Left lung (tissue), 4 donors: ENCODE measurements at regions not wholly inside any gene's neighbourhood (a gene's known extent, or its start where the extent isn't known, plus 50 kb on each side); places are given as distances from the start of the nearest gene placed in this dataset.
"Not testable (repeated sequence)": the region's sequence is repeated elsewhere in the genome, so short reads cannot be mapped to it uniquely, and the experiment has no call there.

ENCODE experiments used
- ATAC-seq: fragments of 200-7000 bp; cut with Tn5 transposase; one replicate; pipeline ENCODE4 v1.9.1; 2020; ENCODE audit warnings: moderate library complexity
- DNase-seq, 4 donors: peaks; one replicate each; pipeline ENCODE4 v3.0.0-alpha.2; 2013 to 2020
- H3K27ac ChIP-seq, 2 donors: fragments of 200-600 bp; sonication (generic) in 1 of 2; one replicate each; pipeline versions ENCODE4 v1.5.0 to v1.8.0; 2020 to 2021
- H3K27me3 ChIP-seq, 2 donors: fragments of 200-600 bp; sonication (generic) in 1 of 2; one replicate each; pipeline versions ENCODE4 v1.5.0 to v1.8.0; 2020 to 2021
- H3K36me3 ChIP-seq, 2 donors: fragments of 200-600 bp; sonication (generic) in 1 of 2; one replicate each; pipeline versions ENCODE4 v1.5.0 to v1.8.0; 2020 to 2021
- H3K4me1 ChIP-seq, 2 donors: fragments of 200-600 bp; one replicate each; pipeline ENCODE4 v1.8.0; 2021
- H3K4me3 ChIP-seq, 2 donors: fragments of 200-600 bp; sonication (generic) in 1 of 2; one replicate each; pipeline versions ENCODE4 v1.5.0 to v1.8.0; 2020 to 2021; ENCODE audit warnings: mild to moderate bottlenecking in 1 of 2
- H3K9me3 ChIP-seq, 2 donors: fragments of 200-600 bp; sonication (generic) in 1 of 2; one replicate each; pipeline versions ENCODE4 v1.5.0 to v1.8.0; 2020 to 2021
- intact Hi-C, 2 donors: fragments of 100-400 bp; cut with DNase I; formaldehyde crosslinking; loops; one replicate each; pipeline versions ENCODE4 v1.11.2 to v1.14.2; 2022
- donor health status: DM: no; HTN: yes; CAD: no.
- donor health status: DM: no; HTN: no; CAD: no.

DNA sequence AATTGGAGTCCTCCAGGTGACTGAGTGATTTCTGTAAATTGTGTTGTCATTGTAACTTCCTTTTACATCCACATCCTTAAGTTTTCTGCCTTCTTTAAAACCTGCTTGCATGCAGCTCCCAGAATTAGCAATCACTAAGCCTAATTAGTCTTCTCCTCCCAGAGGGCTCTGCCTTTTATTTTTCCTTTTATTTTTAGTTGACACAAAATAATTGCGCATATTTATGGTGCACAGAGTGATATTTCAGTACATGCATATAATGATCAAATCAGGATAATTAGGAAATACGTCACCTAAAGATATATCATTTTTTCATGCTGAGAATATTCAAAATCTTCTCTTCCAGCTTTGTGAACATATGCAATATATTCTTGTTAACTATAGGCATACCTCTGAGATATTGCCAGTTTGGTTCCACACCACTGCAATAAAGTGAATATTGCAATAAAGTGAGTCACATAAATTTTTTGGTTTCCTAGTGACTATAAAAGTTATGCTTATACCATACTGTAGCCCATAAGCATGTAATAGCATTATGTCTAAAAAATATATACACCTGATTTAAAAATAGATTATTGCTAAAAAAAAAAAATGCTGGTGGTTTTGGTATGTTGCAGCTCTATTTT is 210.5 kb downstream of the BCL2L11 start:
- intact Hi-C loops, DNase-seq, H3K9me3 ChIP-seq: not testable (repeated sequence)

DNA sequence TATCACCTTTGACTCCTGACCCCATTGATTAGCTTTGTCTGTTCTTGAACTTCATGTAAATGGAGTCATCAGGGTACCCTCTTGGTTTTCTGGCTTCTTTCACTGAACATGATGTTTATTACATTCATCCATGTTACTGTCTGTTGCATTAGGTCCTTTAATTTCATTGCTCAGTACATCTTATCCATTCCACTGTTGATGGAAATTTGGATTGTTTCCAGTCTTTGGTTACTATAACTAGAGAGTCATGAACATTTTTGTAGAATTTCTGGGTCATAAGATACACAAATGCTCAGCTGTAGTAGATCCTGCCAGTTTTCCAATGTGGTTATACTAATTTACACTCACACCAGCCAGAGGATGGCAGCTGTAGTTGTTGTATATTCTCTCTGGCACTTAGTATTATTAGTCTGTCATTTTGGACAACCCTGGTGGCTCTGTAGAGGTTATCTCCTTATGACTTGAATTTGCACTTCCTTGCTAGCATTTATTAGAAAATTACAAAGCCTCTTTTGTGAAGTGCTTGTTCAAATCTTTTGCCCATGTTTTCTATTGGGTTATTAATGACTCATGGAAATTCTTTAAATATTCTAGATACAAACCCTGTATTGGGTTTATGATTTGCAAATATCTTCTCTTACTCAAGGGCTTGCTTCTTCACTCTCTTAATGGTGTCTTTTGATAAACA is 214.7 kb downstream of the BCL2L11 start:
- H3K27ac ChIP-seq, H3K36me3 ChIP-seq, H3K27me3 ChIP-seq, H3K4me1 ChIP-seq, ATAC-seq, intact Hi-C loops, DNase-seq, H3K9me3 ChIP-seq, H3K4me3 ChIP-seq: not testable (repeated sequence)

More for the DNA sequence above, 210.5 kb downstream of the BCL2L11 start:
- not testable (repeated sequence) for ATAC-seq, H3K27me3 ChIP-seq, H3K4me1 ChIP-seq, H3K36me3 ChIP-seq, H3K27ac ChIP-seq, H3K4me3 ChIP-seq

DNA sequence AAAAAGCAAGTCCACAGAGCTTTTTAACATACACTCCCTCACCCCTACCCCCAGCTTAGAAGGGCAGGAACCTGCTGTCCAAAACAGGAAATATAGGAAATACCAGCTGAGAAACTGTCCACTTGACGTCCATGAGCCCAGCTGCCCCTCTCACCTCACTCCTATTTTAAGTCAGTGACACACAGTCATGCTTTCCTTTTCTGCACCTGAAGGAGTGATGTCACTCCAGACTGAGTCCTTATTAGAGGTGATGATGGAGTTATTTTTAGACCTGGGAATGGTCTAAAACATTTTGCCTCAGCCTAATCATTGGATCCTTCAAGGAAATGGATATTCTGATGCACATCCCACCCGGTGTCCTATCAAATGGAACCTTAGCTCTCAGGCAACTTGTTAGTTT is 217.8 kb downstream of the BCL2L11 start:
- DNase-seq, H3K4me3 ChIP-seq, H3K36me3 ChIP-seq, intact Hi-C loops, H3K9me3 ChIP-seq, H3K27me3 ChIP-seq, H3K27ac ChIP-seq, H3K4me1 ChIP-seq, ATAC-seq: not testable (repeated sequence)

DNA sequence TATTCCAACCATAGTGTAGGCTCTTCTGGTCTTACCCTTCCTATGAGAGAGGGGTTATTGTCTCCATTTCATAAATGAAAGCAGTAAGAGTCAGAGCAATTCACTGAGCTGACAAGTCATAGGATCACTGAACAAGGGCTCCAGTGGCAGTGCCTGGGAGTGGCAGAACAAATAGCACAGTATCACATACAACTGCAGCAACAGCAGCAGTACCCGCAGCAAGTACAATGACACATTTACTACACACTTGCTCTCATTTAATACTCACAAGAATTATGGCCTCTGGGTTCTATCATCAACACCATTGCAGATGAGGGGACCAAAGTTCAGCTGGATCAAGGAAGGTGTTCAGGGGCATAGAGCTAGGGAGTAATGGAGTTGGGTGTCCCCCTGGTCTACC is 218.8 kb downstream of the BCL2L11 start:
- H3K4me3 ChIP-seq, DNase-seq, H3K9me3 ChIP-seq, H3K4me1 ChIP-seq, H3K27ac ChIP-seq, ATAC-seq, H3K36me3 ChIP-seq, H3K27me3 ChIP-seq, intact Hi-C loops: not testable (repeated sequence)

DNA sequence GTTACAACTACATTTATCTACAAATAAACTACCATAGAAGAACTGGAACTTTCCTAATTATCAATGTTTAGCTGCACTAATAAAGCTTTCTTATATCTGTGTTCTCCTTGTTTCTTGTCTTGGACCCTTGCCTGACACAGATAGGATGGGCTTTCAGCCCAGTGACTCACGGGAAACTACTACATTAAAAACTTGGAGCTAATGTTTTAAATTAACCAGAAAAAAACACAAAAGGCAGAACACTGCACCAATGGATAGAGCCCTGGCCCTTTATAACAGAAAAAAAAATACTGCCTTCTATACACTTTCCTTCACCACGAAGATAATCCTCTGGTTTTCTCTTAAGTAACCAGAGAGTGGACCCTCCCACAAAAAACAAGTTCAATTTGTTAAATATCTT is 223.9 kb downstream of the BCL2L11 start:
- H3K27ac ChIP-seq, intact Hi-C loops, DNase-seq, H3K4me3 ChIP-seq, H3K4me1 ChIP-seq, ATAC-seq, H3K9me3 ChIP-seq, H3K27me3 ChIP-seq, H3K36me3 ChIP-seq: not testable (repeated sequence)

DNA sequence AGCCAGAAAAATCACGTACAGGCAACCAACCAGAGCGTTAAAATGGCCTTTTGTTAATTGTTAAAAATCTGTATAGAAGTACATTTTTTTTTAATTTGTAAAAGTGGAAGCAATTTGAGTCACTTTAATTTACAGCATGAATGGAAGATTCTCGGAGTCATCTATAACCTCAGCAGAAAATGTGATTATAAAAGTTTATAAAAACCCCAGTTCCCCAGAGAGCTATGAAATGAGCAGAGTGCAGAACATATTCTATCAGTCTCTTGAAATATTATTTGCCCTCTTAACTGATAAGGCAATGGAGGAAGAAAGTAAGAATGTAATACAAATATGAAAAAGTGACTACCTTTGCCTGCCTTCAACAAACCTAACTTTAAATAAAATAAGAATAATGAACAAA is 224.7 kb downstream of the BCL2L11 start:
- H3K4me1 ChIP-seq, intact Hi-C loops, ATAC-seq: not testable (repeated sequence)

DNA sequence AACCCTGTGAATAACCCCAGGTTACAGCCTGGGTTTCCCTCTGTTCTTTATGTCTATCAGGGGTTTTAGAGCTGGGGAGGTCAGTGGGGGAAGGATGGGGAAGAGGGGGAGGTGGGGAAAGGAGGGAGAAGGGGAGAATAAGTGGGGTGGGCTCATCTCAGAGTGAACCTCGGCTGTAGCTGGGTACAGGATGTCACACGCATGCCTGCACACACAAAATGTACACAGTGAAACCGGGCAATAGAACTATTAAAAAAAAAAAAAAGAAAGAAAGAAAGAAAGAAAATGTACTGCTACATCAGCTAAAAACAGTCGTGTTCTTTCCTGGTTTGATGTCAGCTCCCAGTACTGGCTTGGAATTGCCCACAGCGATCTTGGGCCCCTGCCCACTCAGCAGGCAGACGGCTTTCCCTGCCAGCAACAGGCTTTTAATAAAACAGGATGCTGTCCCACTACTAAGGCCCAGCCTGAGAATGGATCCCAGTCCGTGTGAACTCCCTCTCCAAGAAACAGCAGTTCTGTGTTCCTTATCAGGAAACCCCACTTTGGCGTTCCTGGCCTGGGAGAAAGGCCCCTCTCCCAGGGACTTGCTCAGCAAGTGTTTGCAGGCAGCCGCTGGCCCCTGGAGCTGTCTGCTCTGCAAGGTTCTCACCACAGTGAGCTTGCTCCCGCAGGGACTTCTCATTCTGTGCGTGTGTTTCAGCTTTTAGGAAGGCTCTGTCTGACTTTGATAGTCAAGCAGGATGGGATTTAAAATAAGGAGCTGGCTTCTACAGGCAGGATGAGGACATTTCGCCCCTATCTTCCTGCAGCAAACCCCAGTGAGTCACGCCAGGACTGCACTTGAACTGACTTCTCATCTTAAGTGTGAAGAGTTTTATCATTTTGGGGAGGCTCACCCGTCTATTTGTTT is 225.6 kb downstream of the BCL2L11 start:
- H3K4me3 ChIP-seq: not testable (repeated sequence)

More for the DNA sequence above, 224.7 kb downstream of the BCL2L11 start:
- H3K4me3 ChIP-seq, H3K36me3 ChIP-seq, DNase-seq, H3K9me3 ChIP-seq, H3K27ac ChIP-seq, H3K27me3 ChIP-seq: not testable (repeated sequence)

DNA sequence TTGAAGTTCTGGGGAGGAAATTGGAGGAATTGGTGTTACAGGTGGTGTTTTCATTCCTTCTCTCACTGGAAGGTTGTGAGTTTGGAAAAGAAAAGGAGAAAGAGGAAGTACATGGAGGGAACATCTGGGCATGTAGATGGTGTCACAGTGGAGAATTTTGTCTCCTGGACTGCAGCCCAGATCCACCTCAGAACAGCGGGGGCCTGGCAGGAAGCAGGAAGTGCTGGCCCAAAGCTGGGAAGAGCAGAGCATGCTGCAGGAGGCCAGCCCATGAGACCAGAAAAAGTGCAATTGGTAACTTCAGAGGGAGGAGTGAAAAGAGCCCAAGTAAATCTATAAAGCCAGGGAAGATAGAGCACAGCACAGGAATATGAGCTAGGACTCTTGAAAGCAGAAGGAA is 227.0 kb downstream of the BCL2L11 start:
- DNase-seq, intact Hi-C loops, H3K4me3 ChIP-seq, H3K9me3 ChIP-seq, H3K36me3 ChIP-seq, H3K27me3 ChIP-seq, H3K4me1 ChIP-seq, H3K27ac ChIP-seq: not testable (repeated sequence)
- peak; percentile 8 for ATAC-seq

More for the DNA sequence above, 225.6 kb downstream of the BCL2L11 start:
- H3K36me3 ChIP-seq, H3K27ac ChIP-seq, H3K27me3 ChIP-seq, H3K9me3 ChIP-seq, H3K4me1 ChIP-seq, intact Hi-C loops: not testable (repeated sequence)
- DNase-seq (peak in 3 of 4 donors; percentile 23 to 49 (median 34)), ATAC-seq (peak; percentile 63)

DNA sequence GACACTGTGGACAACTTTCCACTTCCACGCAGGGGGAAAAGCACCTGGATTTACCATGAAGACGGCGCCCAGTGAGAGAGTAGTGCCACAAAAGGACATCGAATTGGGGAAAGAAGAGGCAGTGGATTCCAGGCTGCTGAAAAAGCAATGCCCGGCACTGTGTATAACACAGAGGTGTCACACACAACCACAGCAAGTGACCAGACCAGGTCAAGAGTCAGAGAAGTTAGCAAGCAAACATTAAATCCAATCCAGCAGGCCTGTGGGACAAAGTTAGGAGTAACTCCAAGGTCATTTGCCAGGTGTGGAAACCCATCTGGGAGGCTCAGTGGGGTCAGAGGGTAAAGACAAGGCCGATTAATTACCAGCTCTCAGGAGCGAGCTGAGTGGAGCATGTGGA is 227.6 kb downstream of the BCL2L11 start:
- H3K27me3 ChIP-seq, H3K4me3 ChIP-seq, H3K27ac ChIP-seq, H3K9me3 ChIP-seq, H3K36me3 ChIP-seq, ATAC-seq, intact Hi-C loops, DNase-seq, H3K4me1 ChIP-seq: not testable (repeated sequence)

DNA sequence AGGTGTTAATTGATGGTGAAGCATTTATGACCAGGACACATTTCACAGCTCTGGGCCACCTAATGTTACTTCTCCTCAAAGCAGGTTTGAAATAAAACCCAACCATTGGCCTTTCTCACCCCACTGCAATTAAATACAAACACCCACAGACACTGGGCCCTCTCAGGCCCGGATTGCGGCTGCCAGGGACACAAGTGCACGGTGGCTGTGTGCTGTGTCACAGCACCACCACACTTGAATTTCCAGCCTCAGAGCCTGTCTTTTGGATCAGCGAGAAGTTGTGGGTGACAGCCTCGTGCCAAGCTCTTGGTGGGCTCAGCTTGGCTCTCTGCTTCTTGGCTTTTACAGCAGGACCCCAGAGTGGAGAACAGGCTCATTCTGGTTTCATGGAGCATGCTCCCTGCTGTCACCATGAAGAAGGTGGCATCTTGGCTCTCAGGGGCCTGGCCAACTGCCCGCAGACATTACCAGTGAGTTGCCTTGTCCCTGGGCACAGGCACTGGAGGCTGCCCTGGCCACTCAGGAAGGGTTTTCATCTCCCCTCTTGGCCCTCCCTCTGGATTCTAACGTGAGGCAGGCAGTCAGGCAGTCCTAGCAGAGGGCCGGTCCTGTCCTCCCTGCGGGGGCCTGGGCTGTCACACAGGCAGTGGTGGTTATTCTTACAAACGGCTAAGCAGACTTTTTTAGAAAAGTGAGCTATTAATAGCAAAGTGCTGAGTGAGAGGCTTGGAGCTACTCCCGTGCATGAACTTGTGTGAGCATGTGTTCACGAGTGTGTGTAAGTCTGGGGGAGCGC is 234.5 kb downstream of the BCL2L11 start:
- H3K4me1 ChIP-seq, intact Hi-C loops, H3K27ac ChIP-seq, H3K36me3 ChIP-seq, H3K9me3 ChIP-seq, H3K4me3 ChIP-seq, H3K27me3 ChIP-seq: not testable (repeated sequence)
- DNase-seq (peak in 2 of 4 donors; percentile 12 to 74), ATAC-seq (peak; percentile 21)

DNA sequence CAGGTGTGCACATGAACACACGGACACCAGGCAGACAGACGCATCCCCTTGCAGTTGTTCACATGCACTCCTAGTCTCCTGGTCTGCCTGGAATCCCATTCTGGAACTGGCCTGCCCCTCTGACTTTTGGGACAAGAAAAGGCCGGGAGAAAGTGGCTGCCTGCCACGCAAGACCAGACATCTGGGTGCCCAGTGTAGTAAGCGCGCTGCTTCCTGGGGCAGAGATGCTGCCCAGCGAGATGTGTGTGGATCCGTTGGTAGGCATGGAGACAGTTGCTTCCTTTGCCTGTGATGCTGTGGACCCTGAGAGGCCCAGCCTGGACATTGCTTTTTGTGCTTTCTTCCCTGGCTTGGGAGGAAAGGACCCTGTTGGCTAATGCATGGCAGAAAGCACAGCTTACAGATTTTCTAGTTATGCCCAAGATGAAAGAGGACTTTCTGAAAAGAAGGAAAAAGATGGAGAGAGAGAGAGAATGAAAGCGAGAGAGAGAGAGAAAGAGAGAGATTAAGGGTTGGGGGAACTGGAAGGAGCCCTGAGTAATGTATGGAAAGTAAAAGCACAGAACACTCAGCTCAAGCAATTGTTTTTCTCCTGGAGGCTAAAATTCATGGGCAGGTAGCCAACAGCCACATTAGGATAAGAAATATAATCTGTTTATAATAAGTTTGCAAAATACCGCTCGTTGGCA is 235.3 kb downstream of the BCL2L11 start:
- H3K36me3 ChIP-seq, intact Hi-C loops, DNase-seq, ATAC-seq, H3K27ac ChIP-seq, H3K9me3 ChIP-seq, H3K4me1 ChIP-seq, H3K4me3 ChIP-seq, H3K27me3 ChIP-seq: not testable (repeated sequence)

DNA sequence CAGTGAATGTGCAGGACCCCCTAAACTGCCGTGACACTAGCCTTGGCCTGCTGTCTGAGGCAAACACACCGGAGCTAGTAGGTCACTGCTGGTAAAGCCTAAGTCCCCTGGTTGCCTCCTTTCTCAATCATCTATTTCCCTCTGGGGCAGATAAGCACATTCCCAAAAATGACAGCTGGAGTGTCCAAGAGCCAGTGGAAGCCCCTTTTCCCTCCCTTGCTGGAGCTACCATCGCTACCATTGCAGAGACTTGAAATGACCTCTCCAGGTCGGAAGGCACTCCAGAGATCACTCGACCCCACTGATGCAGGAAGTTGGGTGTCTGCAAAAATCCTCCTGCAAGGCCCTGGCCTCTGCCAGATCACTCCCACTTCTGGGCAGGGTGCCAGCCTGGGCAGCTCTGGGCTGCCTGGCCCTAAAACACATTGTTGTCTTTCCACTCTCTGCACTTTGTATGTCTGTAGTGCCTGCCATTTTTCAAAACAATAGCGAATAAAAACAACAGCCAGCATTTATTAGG is 235.9 kb downstream of the BCL2L11 start:
- intact Hi-C loops, H3K27me3 ChIP-seq, H3K4me1 ChIP-seq, H3K4me3 ChIP-seq, H3K36me3 ChIP-seq, H3K9me3 ChIP-seq, H3K27ac ChIP-seq: not testable (repeated sequence)
- ATAC-seq (peak; percentile 94), DNase-seq (peak in 3 of 4 donors; percentile 5 to 89 (median 86))
